Esophagus muscularis mucosa (tissue), 4 donors: ENCODE measurements at regions not wholly inside any gene's neighbourhood (a gene's known extent, or its start where the extent isn't known, plus 50 kb on each side); places are given as distances from the start of the nearest gene placed in this dataset.

Experiments
- EP300 ChIP-seq: sonication (generic); formaldehyde crosslinking; IDR thresholded peaks from one replicate; pipeline ENCODE4 v1.6.1; 2017; ENCODE audit warnings: antibody characterized with exemption
- POLR2AphosphoS5 ChIP-seq, 2 donors: sonication (generic); formaldehyde crosslinking; IDR thresholded peaks; one replicate each; pipeline ENCODE4 v1.6.1; 2017; ENCODE audit warnings: antibody characterized with exemption in 2 of 2
- TF ChIP-seq, protein P1 (sequence below), 3 experiments: fragments of 200-600 bp in 2 of 3; fragments of 450-650 bp in 1 of 3; sonication (generic) in 2 of 3; IDR thresholded peaks; one replicate each; pipeline ENCODE4 v1.5.1; 2017 to 2019; ENCODE audit warnings: antibody characterized with exemption in 3 of 3, mild to moderate bottlenecking in 2 of 3, moderate library complexity in 1 of 3

DNA sequence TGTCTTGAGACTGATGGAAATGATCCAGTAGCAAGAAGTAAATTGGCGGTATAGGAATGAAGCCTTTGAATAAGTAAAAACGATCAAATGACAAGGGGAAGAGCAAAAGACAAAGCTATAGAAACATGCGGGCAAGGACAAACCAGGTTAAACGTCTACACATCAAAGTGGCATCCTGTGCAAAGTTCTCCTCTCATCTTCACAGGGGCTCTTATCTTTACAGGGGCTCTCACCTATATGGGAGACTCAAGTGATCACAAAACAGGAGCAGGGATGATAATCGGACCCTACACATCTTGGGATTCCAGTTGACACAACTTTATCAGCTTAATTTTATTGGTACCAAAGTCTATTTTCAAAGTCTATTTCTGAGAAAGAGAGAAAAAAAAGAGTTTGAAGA, 1778.9 kb upstream of the CELF4 start:
- TF ChIP-seq, protein P1, sequence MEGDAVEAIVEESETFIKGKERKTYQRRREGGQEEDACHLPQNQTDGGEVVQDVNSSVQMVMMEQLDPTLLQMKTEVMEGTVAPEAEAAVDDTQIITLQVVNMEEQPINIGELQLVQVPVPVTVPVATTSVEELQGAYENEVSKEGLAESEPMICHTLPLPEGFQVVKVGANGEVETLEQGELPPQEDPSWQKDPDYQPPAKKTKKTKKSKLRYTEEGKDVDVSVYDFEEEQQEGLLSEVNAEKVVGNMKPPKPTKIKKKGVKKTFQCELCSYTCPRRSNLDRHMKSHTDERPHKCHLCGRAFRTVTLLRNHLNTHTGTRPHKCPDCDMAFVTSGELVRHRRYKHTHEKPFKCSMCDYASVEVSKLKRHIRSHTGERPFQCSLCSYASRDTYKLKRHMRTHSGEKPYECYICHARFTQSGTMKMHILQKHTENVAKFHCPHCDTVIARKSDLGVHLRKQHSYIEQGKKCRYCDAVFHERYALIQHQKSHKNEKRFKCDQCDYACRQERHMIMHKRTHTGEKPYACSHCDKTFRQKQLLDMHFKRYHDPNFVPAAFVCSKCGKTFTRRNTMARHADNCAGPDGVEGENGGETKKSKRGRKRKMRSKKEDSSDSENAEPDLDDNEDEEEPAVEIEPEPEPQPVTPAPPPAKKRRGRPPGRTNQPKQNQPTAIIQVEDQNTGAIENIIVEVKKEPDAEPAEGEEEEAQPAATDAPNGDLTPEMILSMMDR (IDR thresholded peaks at IDR 0.05): no peak
- no peak for TF ChIP-seq POLR2AphosphoS5 (IDR thresholded peaks at IDR 0.05)
- no peak for TF ChIP-seq EP300
